ENCODE measurements at regions not wholly inside any gene's neighbourhood (a gene's known extent, or its start where the extent isn't known, plus 50 kb on each side); places are given as distances from the start of the nearest gene placed in this dataset.
A peak's percentile ranks its signal among the peaks of the same experiment; 100 is the strongest.

DNA sequence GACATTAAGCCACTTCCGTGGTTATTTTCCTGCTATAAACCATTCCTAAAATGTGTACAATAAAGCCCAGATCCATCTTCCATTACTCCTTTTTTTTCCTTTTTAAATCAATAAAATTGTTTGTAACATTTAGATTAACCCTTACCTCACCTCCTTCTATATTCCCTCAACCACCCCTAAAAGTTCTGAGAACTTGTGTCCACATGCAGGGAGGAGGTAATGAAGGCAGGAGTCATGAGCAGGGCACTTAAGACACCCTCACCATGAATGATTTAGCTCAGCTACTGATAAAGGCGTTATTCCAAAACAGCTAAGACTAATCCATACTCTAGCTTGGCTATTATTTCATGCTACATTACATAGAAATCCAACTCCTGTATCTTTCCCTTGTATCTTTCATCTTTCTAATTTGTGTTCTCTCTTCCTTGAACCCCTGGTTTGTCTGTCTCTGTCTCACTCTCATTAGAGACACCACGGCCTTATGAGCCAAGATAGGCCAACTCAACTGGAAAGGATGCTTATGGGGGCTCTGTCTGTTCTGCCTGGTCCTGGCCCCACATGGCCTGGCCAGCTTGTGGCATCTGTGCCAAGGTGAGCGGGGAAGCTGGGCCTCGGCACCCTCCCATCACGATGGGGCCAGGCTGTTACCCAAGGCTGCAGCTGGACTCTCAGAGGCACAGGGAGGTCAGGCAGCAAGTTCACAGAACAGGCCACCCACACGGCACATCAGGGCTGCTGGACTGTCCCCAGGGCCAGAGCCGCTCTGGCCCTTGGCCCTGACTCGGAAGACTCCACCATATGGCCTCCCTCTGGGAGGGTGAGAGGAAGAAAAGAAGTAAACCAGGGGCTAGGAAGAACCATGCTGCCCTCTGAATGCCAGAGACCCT is 294.4 kb downstream of the SOX9 start:
- TF ChIP-seq CEBPB (IDR thresholded peaks at IDR 0.05) (no peak), ESRRA (IDR thresholded peaks at IDR 0.05; ENCODE audit: borderline replicate concordance, low read length) (no peak), HOXB13 (CRISPR knock-in tag; IDR thresholded peaks at IDR 0.05; ENCODE audit: low read depth) (no peak), CBX2 (IDR thresholded peaks at IDR 0.05; ENCODE audit: borderline replicate concordance, low read depth) (no peak), PHF8 (IDR thresholded peaks at IDR 0.05; ENCODE audit: borderline replicate concordance, low read depth) (no peak), SREBF2 (IDR thresholded peaks at IDR 0.05) (no peak), CHD2 (IDR thresholded peaks at IDR 0.05; ENCODE audit: low read length, partially characterized antibody) (no peak), RARB (CRISPR knock-in tag; IDR thresholded peaks at IDR 0.05) (no peak), ZNF302 (CRISPR knock-in tag; IDR thresholded peaks at IDR 0.05) (no peak), MAZ (IDR thresholded peaks at IDR 0.05; ENCODE audit: borderline replicate concordance, low read depth, low read length) (no peak), HEYL (CRISPR knock-in tag; IDR thresholded peaks at IDR 0.05) (no peak), HOXB5 (CRISPR knock-in tag; IDR thresholded peaks at IDR 0.05) (no peak), NFE2L2 (conservative IDR thresholded peaks at IDR 0.05; ENCODE audit: low read length) (no peak)
- TF ChIP-seq, protein P1, sequence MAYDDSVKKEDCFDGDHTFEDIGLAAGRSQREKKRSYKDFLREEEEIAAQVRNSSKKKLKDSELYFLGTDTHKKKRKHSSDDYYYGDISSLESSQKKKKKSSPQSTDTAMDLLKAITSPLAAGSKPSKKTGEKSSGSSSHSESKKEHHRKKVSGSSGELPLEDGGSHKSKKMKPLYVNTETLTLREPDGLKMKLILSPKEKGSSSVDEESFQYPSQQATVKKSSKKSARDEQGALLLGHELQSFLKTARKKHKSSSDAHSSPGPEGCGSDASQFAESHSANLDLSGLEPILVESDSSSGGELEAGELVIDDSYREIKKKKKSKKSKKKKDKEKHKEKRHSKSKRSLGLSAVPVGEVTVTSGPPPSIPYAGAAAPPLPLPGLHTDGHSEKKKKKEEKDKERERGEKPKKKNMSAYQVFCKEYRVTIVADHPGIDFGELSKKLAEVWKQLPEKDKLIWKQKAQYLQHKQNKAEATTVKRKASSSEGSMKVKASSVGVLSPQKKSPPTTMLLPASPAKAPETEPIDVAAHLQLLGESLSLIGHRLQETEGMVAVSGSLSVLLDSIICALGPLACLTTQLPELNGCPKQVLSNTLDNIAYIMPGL (CRISPR knock-in tag; IDR thresholded peaks at IDR 0.05; ENCODE audit: borderline replicate concordance) = no peak
- TF ChIP-seq, protein P2, sequence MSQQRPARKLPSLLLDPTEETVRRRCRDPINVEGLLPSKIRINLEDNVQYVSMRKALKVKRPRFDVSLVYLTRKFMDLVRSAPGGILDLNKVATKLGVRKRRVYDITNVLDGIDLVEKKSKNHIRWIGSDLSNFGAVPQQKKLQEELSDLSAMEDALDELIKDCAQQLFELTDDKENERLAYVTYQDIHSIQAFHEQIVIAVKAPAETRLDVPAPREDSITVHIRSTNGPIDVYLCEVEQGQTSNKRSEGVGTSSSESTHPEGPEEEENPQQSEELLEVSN (IDR thresholded peaks at IDR 0.05; ENCODE audit: borderline replicate concordance, low read depth) = no peak
- TF ChIP-seq, protein P3, sequence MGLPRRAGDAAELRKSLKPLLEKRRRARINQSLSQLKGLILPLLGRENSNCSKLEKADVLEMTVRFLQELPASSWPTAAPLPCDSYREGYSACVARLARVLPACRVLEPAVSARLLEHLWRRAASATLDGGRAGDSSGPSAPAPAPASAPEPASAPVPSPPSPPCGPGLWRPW (IDR thresholded peaks at IDR 0.05) = no peak
- TF ChIP-seq, protein P4, sequence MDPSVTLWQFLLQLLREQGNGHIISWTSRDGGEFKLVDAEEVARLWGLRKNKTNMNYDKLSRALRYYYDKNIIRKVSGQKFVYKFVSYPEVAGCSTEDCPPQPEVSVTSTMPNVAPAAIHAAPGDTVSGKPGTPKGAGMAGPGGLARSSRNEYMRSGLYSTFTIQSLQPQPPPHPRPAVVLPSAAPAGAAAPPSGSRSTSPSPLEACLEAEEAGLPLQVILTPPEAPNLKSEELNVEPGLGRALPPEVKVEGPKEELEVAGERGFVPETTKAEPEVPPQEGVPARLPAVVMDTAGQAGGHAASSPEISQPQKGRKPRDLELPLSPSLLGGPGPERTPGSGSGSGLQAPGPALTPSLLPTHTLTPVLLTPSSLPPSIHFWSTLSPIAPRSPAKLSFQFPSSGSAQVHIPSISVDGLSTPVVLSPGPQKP (IDR thresholded peaks at IDR 0.05; ENCODE audit: low read depth, low read length) = no peak
- Histone ChIP-seq H3K9me3 (peaks cover 29% of the 10 kb centered on the region), H3K4me1 (peaks cover 40% of the 10 kb centered on the region), H3K4me3 (no peak overlapping the region), H3K4me2 (no peak overlapping the region), H3K27ac (peak overlapping the region in 1 of 2 experiments; percentile 61; a peak in 3 of 6 replicates)
- 90% methylated on average over 9 of the region's 9 CpGs for WGBS (ENCODE audit: missing lambda C conversion rate)
- ChIA-PET CTCF (no interaction called here), POLR2A (interaction anchor here (0.7 kb wide), 1 partner anchor 16 kb away, joined by 3 read pairs; no protein-coding TSS in a partner anchor)
- DNase-seq (ENCODE audit: low read depth in 1 of 2, low spot score in 1 of 2) = no peak
- no peak for ATAC-seq
- peak; percentile 89 for FAIRE-seq

DNA sequence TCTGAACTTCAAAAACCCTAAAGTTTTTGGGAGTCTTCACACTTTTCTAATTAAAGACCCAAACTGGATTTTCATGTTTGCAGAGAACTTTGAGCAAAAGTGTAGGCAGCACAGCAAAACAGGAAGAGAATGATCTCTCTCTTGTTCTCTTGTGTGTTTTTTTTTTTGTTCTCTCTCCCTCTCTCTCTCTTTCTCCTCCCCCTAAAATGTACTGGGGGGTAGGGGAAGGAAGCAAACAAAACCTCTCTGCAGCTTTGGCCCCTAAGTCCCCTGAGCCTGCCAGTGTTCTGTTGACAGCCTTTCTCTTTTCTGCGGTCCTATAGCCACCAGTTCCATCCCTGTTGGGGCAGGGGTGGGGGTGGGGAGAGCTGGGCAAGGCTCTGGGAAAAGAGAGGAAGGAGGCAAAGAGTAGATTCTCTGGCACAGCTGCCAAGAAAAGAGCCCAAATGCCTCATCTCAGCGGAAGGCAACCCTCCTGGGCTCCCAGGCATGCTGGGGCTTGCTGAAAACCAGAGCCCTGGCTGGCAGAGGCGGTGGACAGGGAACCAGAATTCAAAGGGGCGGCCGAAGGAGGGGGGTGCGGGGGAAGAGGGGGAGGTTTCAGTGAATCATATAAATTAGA is 295.3 kb downstream of the SOX9 start:
- Histone ChIP-seq H3K4me2 (no peak overlapping the region), H3K27ac (peak overlapping the region; percentile 21 to 61; a peak in 4 of 6 replicates), H3K9me3 (peaks cover 29% of the 10 kb centered on the region), H3K4me1 (peaks cover 41% of the 10 kb centered on the region), H3K4me3 (no peak overlapping the region)
- POLR2A ChIA-PET = no interaction called here
- no peak for FAIRE-seq
- ATAC-seq = no peak
- CTCF ChIA-PET = interaction anchor here (0.7 kb wide), 1 partner anchor 86 kb away, joined by 4 read pairs; no protein-coding TSS in a partner anchor
- DNase-seq (ENCODE audit: low read depth in 1 of 2, low spot score in 1 of 2) = no peak
- WGBS (ENCODE audit: missing lambda C conversion rate) = 90% methylated on average over 6 of the region's 6 CpGs
- TF ChIP-seq HOXB5 (CRISPR knock-in tag; IDR thresholded peaks at IDR 0.05) = no peak
- no peak for TF ChIP-seq EP300 (IDR thresholded peaks at IDR 0.05)
- TF ChIP-seq, protein P5, sequence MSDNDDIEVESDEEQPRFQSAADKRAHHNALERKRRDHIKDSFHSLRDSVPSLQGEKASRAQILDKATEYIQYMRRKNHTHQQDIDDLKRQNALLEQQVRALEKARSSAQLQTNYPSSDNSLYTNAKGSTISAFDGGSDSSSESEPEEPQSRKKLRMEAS (IDR thresholded peaks at IDR 0.05) = no peak
- TF ChIP-seq FOSB (CRISPR knock-in tag; IDR thresholded peaks at IDR 0.05) = no peak
- TF ChIP-seq HOXA7 (CRISPR knock-in tag; IDR thresholded peaks at IDR 0.05) = no peak
- TF ChIP-seq, protein P4 (IDR thresholded peaks at IDR 0.05; ENCODE audit: low read depth, low read length) = no peak
- TF ChIP-seq ZSCAN20 (CRISPR knock-in tag; IDR thresholded peaks at IDR 0.05) = no peak
- TF ChIP-seq SREBF2 (IDR thresholded peaks at IDR 0.05) = no peak
- TF ChIP-seq NR3C1 (IDR thresholded peaks at IDR 0.05) = no peak
- no peak for TF ChIP-seq KDM1A (IDR thresholded peaks at IDR 0.05; ENCODE audit: low read depth)
- no peak for TF ChIP-seq PHF8 (IDR thresholded peaks at IDR 0.05; ENCODE audit: borderline replicate concordance, low read depth)
- no peak for TF ChIP-seq GATA3 (IDR thresholded peaks at IDR 0.05; ENCODE audit: borderline replicate concordance)
- TF ChIP-seq POLR2A (IDR thresholded peaks at IDR 0.05; ENCODE audit: low read length) = no peak
- TF ChIP-seq CBX2 (IDR thresholded peaks at IDR 0.05; ENCODE audit: borderline replicate concordance, low read depth) = no peak
